PC-3 (cell line): ENCODE measurements at regions not wholly inside any gene's neighbourhood (a gene's known extent, or its start where the extent isn't known, plus 50 kb on each side); places are given as distances from the start of the nearest gene placed in this dataset.

Experiments
- ATAC-seq: fragments of 200-7000 bp; cut with Tn5 transposase; 2 replicates; pipeline ENCODE4 v1.9.1; 2020; ENCODE audit warnings: mild to moderate bottlenecking, moderate library complexity
- BruUV-seq: library from RNA; stranded (reverse); fragments of 400-500 nt; replicated peaks from 2 replicates; lab custom pipeline; 2021; lab: Mats Ljungman, UMichigan
- CTCF ChIA-PET: fragments of 300-600 bp; sonication (Branson Sonifier 250); formaldehyde crosslinking; loops from one replicate; lab custom pipeline; 2022; ENCODE audit warnings: antibody characterized with exemption; lab: Charles Lee
- POLR2A ChIA-PET: fragments of 300-600 bp; sonication (Branson Sonifier 250); formaldehyde crosslinking; loops from one replicate; lab custom pipeline; 2022; ENCODE audit warnings: antibody characterized with exemption; ENCODE audit not compliant: unreplicated experiment; lab: Charles Lee
- DNase-seq: peaks from one replicate; pipeline ENCODE4 v3.0.0-alpha.2; 2015
- H2AFZ ChIP-seq: fragments of 300-600 bp; sonication (generic); 2 replicates; pipeline ENCODE4 v1.6.0; 2016; ENCODE audit warnings: antibody characterized with exemption, low read length
- H3F3A ChIP-seq: fragments of 300-600 bp; sonication (generic); one replicate; pipeline ENCODE4 v1.6.0; 2017; ENCODE audit warnings: antibody characterized with exemption, low read length, control low read depth, mild to moderate bottlenecking; ENCODE audit not compliant: unreplicated experiment
- H3K27ac ChIP-seq: fragments of 300-600 bp; sonication (generic); 2 replicates; pipeline ENCODE4 v1.5.1; 2016; ENCODE audit warnings: mild to moderate bottlenecking, low read length
- H3K27me3 ChIP-seq: fragments of 300-600 bp; sonication (generic); 2 replicates; pipeline ENCODE4 v1.6.1; 2016; ENCODE audit warnings: low read length, mixed read lengths
- H3K36me3 ChIP-seq: fragments of 300-600 bp; sonication (generic); 2 replicates; pipeline ENCODE4 v1.6.1; 2016; ENCODE audit warnings: low read depth, mixed run types, low read length, mixed read lengths
- H3K4me1 ChIP-seq: fragments of 300-600 bp; sonication (generic); 2 replicates; pipeline ENCODE4 v1.5.1; 2016; ENCODE audit warnings: low read length; ENCODE audit not compliant: insufficient read depth
- H3K4me2 ChIP-seq: fragments of 300-600 bp; sonication (generic); 2 replicates; pipeline ENCODE4 v1.6.0; 2016; ENCODE audit warnings: low read length
- H3K4me3 ChIP-seq: fragments of 300-600 bp; sonication (generic); 2 replicates; pipeline ENCODE4 v1.5.1; 2016; ENCODE audit warnings: mild to moderate bottlenecking, low read length, mixed read lengths
- H3K79me2 ChIP-seq: fragments of 300-600 bp; sonication (generic); 2 replicates; pipeline ENCODE4 v1.6.1; 2017; ENCODE audit warnings: low read length, mixed read lengths
- H3K9ac ChIP-seq: fragments of 300-600 bp; sonication (generic); 2 replicates; pipeline ENCODE4 v1.6.0; 2016; ENCODE audit warnings: mild to moderate bottlenecking, low read length
- H3K9me2 ChIP-seq: fragments of 300-600 bp; sonication (generic); replicated peaks from 2 replicates; pipeline ENCODE4 v1.6.1; 2016; ENCODE audit warnings: mixed run types, low read length, mixed read lengths
- H3K9me3 ChIP-seq: fragments of 300-600 bp; sonication (generic); 2 replicates; pipeline ENCODE4 v1.6.1; 2016; ENCODE audit warnings: low read length, mixed read lengths
- H4K20me1 ChIP-seq: fragments of 300-600 bp; sonication (generic); 2 replicates; pipeline ENCODE4 v1.6.1; 2016; ENCODE audit warnings: low read length, mixed read lengths
- EZH2 ChIP-seq: fragments of 300-600 bp; sonication (generic); IDR thresholded peaks from one replicate; pipeline ENCODE4 v1.6.1; 2017; ENCODE audit warnings: antibody characterized with exemption, mild to moderate bottlenecking, low read length; ENCODE audit not compliant: unreplicated experiment
- EZH2phosphoT487 ChIP-seq: fragments of 300-600 bp; sonication (generic); IDR thresholded peaks from 2 replicates; pipeline ENCODE4 v1.6.1; 2018; ENCODE audit warnings: mild to moderate bottlenecking, antibody characterized with exemption, low read length, borderline replicate concordance
- intact Hi-C: fragments of 100-400 bp; cut with micrococcal nuclease; formaldehyde crosslinking; loops from 2 replicates; pipeline ENCODE4 v1.9.0; 2023
- TF ChIP-seq, protein P1 (sequence below): fragments of 300-600 bp; sonication (generic); conservative IDR thresholded peaks from 2 replicates; pipeline ENCODE4 v1.5.1; 2017; ENCODE audit warnings: antibody characterized with exemption, low read depth, mild to moderate bottlenecking, low read length

DNA sequence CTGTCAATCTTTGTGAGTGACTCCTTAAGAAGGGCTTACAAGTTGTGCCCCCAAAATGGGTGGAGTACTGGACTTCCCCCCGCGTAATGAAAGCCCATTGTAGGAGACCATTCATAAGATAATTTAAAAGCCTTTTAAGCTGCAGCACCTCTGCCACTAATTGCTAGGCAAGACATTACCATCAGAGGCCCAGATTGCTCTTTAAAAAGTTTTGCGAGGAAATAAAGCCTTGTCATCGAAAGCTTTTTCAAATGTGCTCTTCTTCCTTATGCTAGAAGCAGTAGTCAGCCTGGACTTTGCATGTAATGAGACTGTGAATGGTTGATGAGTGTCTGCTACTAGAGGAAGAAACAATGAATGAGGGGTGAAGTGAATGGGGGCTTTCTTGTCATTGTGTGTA lies 345.3 kb upstream of the CDH2 start:
- POLR2A ChIA-PET: no interaction called here
- H3K36me3 ChIP-seq: no peaks in the 10 kb centered on the region

DNA sequence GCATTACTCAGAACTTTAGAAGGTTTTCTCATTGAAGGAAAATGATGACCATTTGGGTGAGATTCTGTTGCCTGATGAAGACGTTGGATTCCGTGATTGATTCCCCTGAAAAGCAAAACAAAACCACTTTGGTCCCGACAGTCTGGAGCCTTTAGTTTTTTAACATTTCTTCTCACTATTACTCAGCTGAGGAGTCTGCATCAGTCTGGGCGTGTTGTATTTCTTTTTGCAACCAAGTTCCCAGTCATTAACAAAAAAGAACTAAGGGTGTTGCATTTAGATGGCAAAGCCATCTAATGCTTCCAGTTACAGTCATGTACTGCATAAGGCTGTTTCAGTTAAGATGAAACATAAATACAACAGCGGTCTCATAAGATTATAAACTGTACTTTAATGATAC lies 343.1 kb upstream of the CDH2 start:
- no TSS peak for BruUV-seq
- TF ChIP-seq, protein P1, sequence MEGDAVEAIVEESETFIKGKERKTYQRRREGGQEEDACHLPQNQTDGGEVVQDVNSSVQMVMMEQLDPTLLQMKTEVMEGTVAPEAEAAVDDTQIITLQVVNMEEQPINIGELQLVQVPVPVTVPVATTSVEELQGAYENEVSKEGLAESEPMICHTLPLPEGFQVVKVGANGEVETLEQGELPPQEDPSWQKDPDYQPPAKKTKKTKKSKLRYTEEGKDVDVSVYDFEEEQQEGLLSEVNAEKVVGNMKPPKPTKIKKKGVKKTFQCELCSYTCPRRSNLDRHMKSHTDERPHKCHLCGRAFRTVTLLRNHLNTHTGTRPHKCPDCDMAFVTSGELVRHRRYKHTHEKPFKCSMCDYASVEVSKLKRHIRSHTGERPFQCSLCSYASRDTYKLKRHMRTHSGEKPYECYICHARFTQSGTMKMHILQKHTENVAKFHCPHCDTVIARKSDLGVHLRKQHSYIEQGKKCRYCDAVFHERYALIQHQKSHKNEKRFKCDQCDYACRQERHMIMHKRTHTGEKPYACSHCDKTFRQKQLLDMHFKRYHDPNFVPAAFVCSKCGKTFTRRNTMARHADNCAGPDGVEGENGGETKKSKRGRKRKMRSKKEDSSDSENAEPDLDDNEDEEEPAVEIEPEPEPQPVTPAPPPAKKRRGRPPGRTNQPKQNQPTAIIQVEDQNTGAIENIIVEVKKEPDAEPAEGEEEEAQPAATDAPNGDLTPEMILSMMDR: no peak
- TF ChIP-seq EZH2: no peak
- TF ChIP-seq EZH2phosphoT487: no peak

More for the DNA sequence above, 345.3 kb upstream of the CDH2 start:
- no peak overlapping the region for H3K4me3 ChIP-seq
- TF ChIP-seq, protein P1: no peak
- TF ChIP-seq EZH2phosphoT487: no peak
- TF ChIP-seq EZH2: no peak
- BruUV-seq: no TSS peak
- no peak for DNase-seq
- no peaks in the 10 kb centered on the region for H4K20me1 ChIP-seq
- H3K79me2 ChIP-seq: no peaks in the 10 kb centered on the region
- H3K4me2 ChIP-seq: no peak overlapping the region
- ATAC-seq: no peak
- H3K4me1 ChIP-seq: no peaks in the 10 kb centered on the region
- no peaks in the 10 kb centered on the region for H3F3A ChIP-seq
- CTCF ChIA-PET: no interaction called here
- H3K27ac ChIP-seq: no peak overlapping the region
- H3K27me3 ChIP-seq: no peaks in the 10 kb centered on the region
- intact Hi-C loops: no loop called here
- no peaks in the 10 kb centered on the region for H3K9me2 ChIP-seq
- no peak overlapping the region for H2AFZ ChIP-seq
- H3K9me3 ChIP-seq: no peaks in the 10 kb centered on the region
- H3K9ac ChIP-seq: no peak overlapping the region

DNA sequence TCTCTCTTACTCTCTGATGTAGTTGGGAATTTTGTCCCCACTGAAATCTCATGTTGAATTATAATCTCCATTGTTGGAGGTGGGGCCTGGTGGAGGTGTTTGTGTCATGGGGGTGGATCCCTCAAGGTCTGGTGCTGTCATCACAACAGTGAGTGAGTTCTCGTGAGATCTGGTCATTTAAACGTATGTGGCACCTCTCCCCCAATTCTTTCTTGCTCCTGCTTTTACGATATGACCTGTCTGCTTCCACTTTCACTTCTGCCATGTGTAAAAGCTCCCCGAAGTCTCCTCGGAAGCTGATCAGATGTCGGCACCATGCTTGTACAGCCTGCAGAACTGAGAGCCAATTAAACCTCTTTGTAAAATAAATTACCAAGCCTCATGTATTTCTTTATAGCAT lies 337.8 kb upstream of the CDH2 start:
- Histone ChIP-seq H4K20me1 (no peaks in the 10 kb centered on the region), H3K79me2 (no peaks in the 10 kb centered on the region), H3K4me1 (peaks cover 21% of the 10 kb centered on the region), H3K36me3 (no peaks in the 10 kb centered on the region), H3K9me3 (0 out of 2 replicates have a peak, but pooled peaks cover 3% of the 10 kb centered on the region), H2AFZ (no peak overlapping the region), H3K9me2 (no peaks in the 10 kb centered on the region), H3K9ac (no peak overlapping the region), H3F3A (no peaks in the 10 kb centered on the region), H3K27ac (no peak overlapping the region), H3K27me3 (no peaks in the 10 kb centered on the region), H3K4me3 (no peak overlapping the region), H3K4me2 (no peak overlapping the region)
- DNase-seq (no peak), ATAC-seq (no peak)
- intact Hi-C loops: loop anchor here (5.0 kb wide), 2 partner anchors 78 to 253 kb away; no protein-coding TSS in a partner anchor
- POLR2A ChIA-PET: no interaction called here
- BruUV-seq: no TSS peak
- TF ChIP-seq, protein P1: no peak
- TF ChIP-seq EZH2phosphoT487 (no peak), EZH2 (no peak)
- CTCF ChIA-PET: no interaction called here

More for the DNA sequence above, 343.1 kb upstream of the CDH2 start:
- Histone ChIP-seq H3K27ac (no peak overlapping the region), H3K4me1 (no peaks in the 10 kb centered on the region), H3K27me3 (no peaks in the 10 kb centered on the region), H4K20me1 (no peaks in the 10 kb centered on the region), H3K4me3 (no peak overlapping the region), H3K79me2 (no peaks in the 10 kb centered on the region), H3K36me3 (no peaks in the 10 kb centered on the region), H3K9ac (no peak overlapping the region), H3K9me2 (no peaks in the 10 kb centered on the region), H3K9me3 (no peaks in the 10 kb centered on the region), H2AFZ (no peak overlapping the region), H3F3A (no peaks in the 10 kb centered on the region), H3K4me2 (no peak overlapping the region)
- DNase-seq: no peak
- ATAC-seq: no peak
- intact Hi-C loops: no loop called here
- CTCF ChIA-PET: no interaction called here
- POLR2A ChIA-PET: no interaction called here
